ENCODE measurements at regions not wholly inside any gene's neighbourhood (a gene's known extent, or its start where the extent isn't known, plus 50 kb on each side); places are given as distances from the start of the nearest gene placed in this dataset.

- TF ChIP-seq CTCF (IDR thresholded peaks at IDR 0.05) (no peak), POLR2A (IDR thresholded peaks at IDR 0.05) (no peak)
Observed at GRCh38 chr13:107275945-107276614, 708.1 kb upstream of the ARGLU1 start.
